ENCODE measurements at regions not wholly inside any gene's neighbourhood (a gene's known extent, or its start where the extent isn't known, plus 50 kb on each side); places are given as distances from the start of the nearest gene placed in this dataset.

DNA sequence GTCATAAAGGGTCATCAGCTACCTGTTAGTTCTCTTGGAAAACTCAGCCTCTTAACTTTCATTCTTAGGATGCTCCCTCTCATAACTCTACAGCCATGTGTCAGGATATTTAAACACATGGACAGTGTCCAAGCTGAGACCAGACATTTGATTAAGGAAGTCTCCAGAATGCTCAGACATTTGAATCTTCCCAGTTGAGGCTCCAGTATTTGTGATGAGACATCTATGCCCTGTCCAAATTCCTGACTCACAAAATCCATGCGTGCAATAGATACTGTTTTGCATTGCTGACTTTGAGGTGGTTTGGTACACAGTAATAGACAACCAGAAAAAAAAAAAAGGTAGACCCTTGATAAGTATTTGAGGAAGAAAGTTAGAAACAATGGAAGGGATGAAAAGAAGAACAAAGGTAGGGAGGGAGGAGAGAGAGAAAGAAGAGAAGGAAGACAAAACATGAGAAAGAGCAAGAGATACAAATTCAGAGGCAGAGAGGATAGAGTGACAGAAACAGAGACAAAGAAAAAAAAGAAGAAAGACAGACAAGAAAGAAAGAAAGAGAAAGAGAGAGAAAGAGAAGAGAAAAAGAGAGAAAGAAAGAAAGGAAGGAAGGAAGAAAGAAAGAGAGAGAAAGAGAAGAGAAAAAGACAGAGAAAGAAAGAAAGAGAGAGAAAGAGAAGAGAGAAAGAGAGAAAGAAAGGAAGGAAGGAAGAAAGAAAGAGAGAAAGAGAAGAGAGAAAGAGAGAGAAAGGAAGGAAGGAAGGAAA, 275.5 kb upstream of the PRMT6 start:
- DNase-seq (ENCODE audit: low read depth), result no peak
- TF ChIP-seq, protein P1, sequence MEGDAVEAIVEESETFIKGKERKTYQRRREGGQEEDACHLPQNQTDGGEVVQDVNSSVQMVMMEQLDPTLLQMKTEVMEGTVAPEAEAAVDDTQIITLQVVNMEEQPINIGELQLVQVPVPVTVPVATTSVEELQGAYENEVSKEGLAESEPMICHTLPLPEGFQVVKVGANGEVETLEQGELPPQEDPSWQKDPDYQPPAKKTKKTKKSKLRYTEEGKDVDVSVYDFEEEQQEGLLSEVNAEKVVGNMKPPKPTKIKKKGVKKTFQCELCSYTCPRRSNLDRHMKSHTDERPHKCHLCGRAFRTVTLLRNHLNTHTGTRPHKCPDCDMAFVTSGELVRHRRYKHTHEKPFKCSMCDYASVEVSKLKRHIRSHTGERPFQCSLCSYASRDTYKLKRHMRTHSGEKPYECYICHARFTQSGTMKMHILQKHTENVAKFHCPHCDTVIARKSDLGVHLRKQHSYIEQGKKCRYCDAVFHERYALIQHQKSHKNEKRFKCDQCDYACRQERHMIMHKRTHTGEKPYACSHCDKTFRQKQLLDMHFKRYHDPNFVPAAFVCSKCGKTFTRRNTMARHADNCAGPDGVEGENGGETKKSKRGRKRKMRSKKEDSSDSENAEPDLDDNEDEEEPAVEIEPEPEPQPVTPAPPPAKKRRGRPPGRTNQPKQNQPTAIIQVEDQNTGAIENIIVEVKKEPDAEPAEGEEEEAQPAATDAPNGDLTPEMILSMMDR (conservative IDR thresholded peaks at IDR 0.05; ENCODE audit: low read depth, low read length), result no peak
- H3K4me3 ChIP-seq (ENCODE audit: low read depth, low read length), result no peak overlapping the region

DNA sequence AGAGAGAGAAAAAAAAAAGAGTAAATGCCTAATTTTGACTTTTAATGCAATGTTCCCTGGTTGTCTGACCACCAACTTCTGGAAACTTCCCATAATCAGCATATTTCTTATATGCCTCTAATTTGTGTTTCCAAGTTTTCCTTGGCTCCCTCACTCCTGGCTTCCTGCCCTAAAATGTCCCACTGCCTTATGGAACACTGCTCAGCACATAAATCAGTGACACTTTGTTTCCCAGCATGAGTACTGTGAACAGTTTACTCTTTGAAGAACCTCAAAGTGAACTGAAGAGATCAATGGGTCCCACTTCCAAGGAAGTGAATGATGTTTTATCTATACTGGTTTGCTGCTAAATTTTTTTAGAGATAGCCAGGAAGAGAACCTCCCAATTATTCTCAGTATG, 271.3 kb upstream of the PRMT6 start:
- DNase-seq (ENCODE audit: low read depth), result no peak
- no peak overlapping the region for H3K4me3 ChIP-seq (ENCODE audit: low read depth, low read length)

GRCh38 chr1:106787520-106787919, 269.0 kb upstream of the PRMT6 start:
- TF ChIP-seq, protein P1 (conservative IDR thresholded peaks at IDR 0.05; ENCODE audit: low read depth, low read length), result no peak
- H3K4me3 ChIP-seq (ENCODE audit: low read depth, low read length), result no peak overlapping the region
- no peak for DNase-seq (ENCODE audit: low read depth)

More for the DNA sequence above, 271.3 kb upstream of the PRMT6 start:
- TF ChIP-seq, protein P1 (conservative IDR thresholded peaks at IDR 0.05; ENCODE audit: low read depth, low read length), result no peak

- DNase-seq (ENCODE audit: low read depth), result no peak
- TF ChIP-seq, protein P1 (conservative IDR thresholded peaks at IDR 0.05; ENCODE audit: low read depth, low read length), result no peak
- no peak overlapping the region for H3K4me3 ChIP-seq (ENCODE audit: low read depth, low read length)
Measured at GRCh38 chr1:106789686-106790085, 266.8 kb upstream of the PRMT6 start.

DNA sequence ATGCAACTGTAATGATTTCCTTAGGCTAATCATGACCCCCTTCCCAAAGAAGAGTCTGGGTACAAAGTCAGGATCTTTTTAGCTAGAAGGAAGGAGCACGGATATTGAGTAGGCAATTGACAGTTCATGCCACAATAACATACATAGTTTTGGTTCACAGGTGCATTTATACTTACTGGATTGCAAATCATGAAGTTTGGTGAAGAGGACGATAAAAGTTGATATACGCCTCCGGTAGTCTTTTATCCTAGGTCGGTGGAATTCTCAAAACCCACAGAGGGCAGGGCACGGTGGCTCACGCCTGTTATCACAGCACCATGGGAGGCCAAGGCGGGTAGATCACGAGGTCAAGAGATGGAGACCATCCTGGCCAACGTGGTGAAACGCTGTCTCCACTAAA, 265.4 kb upstream of the PRMT6 start:
- no peak overlapping the region for H3K4me3 ChIP-seq (ENCODE audit: low read depth, low read length)
- TF ChIP-seq, protein P1 (conservative IDR thresholded peaks at IDR 0.05; ENCODE audit: low read depth, low read length), result no peak
- no peak for DNase-seq (ENCODE audit: low read depth)

- H3K4me3 ChIP-seq (ENCODE audit: low read depth, low read length), result no peak overlapping the region
- TF ChIP-seq, protein P1 (conservative IDR thresholded peaks at IDR 0.05; ENCODE audit: low read depth, low read length), result no peak
- no peak for DNase-seq (ENCODE audit: low read depth)
Measured at GRCh38 chr1:106793651-106794050, 262.8 kb upstream of the PRMT6 start.

DNA sequence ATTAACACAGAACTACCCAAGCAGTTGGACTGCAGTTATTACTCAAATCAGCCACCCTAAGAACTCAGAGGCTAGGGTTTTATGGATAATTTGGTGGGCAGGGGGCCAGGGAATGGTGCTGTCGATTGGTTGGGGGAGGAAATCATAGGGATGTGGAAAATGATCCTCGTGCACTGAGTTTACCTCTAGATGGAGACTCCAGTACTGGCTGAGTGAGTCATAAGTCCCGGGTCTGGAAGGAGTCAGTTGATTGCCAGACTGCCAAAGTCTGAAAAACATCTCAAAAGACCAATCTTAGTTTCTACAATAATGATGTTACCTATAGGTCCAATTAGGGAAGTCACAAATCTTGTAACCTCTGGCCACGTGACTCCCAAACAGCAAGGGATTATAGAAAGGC, 257.5 kb upstream of the PRMT6 start:
- TF ChIP-seq, protein P1 (conservative IDR thresholded peaks at IDR 0.05; ENCODE audit: low read depth, low read length), result peak; percentile 36

More for the DNA sequence above, 257.5 kb upstream of the PRMT6 start:
- H3K4me3 ChIP-seq (ENCODE audit: low read depth, low read length), result no peak overlapping the region
- DNase-seq (ENCODE audit: low read depth), result no peak
